HAP-1 (cell line): ENCODE measurements at regions not wholly inside any gene's neighbourhood (a gene's known extent, or its start where the extent isn't known, plus 50 kb on each side); places are given as distances from the start of the nearest gene placed in this dataset.
"Not testable (repeated sequence)": the region's sequence is repeated elsewhere in the genome, so short reads cannot be mapped to it uniquely, and the experiment has no call there.

ENCODE experiments used
- DNase-seq, 2 experiments: peaks; one replicate each; pipeline ENCODE4 v3.0.0-alpha.2; 2016 to 2020; ENCODE audit warnings: low spot score in 2 of 2
- H3K27me3 ChIP-seq: fragments of 250-450 bp; sonication (Bioruptor Pico); 2 replicates; pipeline ENCODE4 v1.5.1; 2020; ENCODE audit warnings: low read depth, mild to moderate bottlenecking, moderate library complexity
- H3K36me3 ChIP-seq: fragments of 250-450 bp; sonication (Bioruptor Pico); replicated peaks from 2 replicates; pipeline ENCODE4 v1.5.1; 2020; ENCODE audit warnings: mild to moderate bottlenecking
- H3K4me1 ChIP-seq: fragments of 250-450 bp; sonication (Bioruptor Pico); 2 replicates; pipeline ENCODE4 v1.5.1; 2020; ENCODE audit warnings: mild to moderate bottlenecking
- H3K4me3 ChIP-seq: fragments of 250-450 bp; sonication (Bioruptor Pico); 2 replicates; pipeline ENCODE4 v1.5.1; 2020; ENCODE audit warnings: mild to moderate bottlenecking, moderate library complexity
- H3K9me3 ChIP-seq: fragments of 250-450 bp; sonication (Bioruptor Pico); 2 replicates; pipeline ENCODE4 v1.5.1; 2020; ENCODE audit warnings: mild to moderate bottlenecking, moderate library complexity
- in situ Hi-C: fragments of 300-500 bp; cut with MboI; formaldehyde crosslinking; loops from 3 replicates; pipeline ENCODE4 v1.14.3; 2020; ENCODE audit warnings: low sequenced_read_pairs, inconsistent platforms, mixed read lengths

- no peaks in the 10 kb centered on the region for H3K27me3 ChIP-seq
- no peaks in the 10 kb centered on the region for H3K36me3 ChIP-seq
- DNase-seq = no peak
- peaks cover 72% of the 10 kb centered on the region for H3K9me3 ChIP-seq
- no peak overlapping the region for H3K4me3 ChIP-seq
- H3K4me1 ChIP-seq = no peaks in the 10 kb centered on the region
- in situ Hi-C loops = no loop called here
Measured at GRCh38 chr21:7947422-7947821, 2574.0 kb upstream of the TPTE start.

- H3K4me1 ChIP-seq, in situ Hi-C loops, H3K4me3 ChIP-seq: not testable (repeated sequence)
Measured at GRCh38 chr21:7948727-7949126, 2572.7 kb upstream of the TPTE start.

GRCh38 chr21:7949882-7950281, 2571.5 kb upstream of the TPTE start:
- H3K4me1 ChIP-seq, H3K4me3 ChIP-seq, DNase-seq, H3K27me3 ChIP-seq, in situ Hi-C loops, H3K36me3 ChIP-seq: not testable (repeated sequence)
- H3K9me3 ChIP-seq = peaks cover 74% of the 10 kb centered on the region

More at GRCh38 chr21:7948727-7949126, 2572.7 kb upstream of the TPTE start:
- H3K9me3 ChIP-seq = peaks cover 76% of the 10 kb centered on the region
- H3K36me3 ChIP-seq, H3K27me3 ChIP-seq, DNase-seq: not testable (repeated sequence)

- peaks cover 75% of the 10 kb centered on the region for H3K9me3 ChIP-seq
- no peaks in the 10 kb centered on the region for H3K27me3 ChIP-seq
- no peaks in the 10 kb centered on the region for H3K4me1 ChIP-seq
- in situ Hi-C loops = no loop called here
- H3K4me3 ChIP-seq = no peak overlapping the region
- no peak for DNase-seq
- no peaks in the 10 kb centered on the region for H3K36me3 ChIP-seq
Measured at GRCh38 chr21:7951854-7952519, 2569.4 kb upstream of the TPTE start.

GRCh38 chr21:7952648-7953047, 2568.7 kb upstream of the TPTE start:
- Histone ChIP-seq H3K4me3 (no peak overlapping the region), H3K27me3 (no peaks in the 10 kb centered on the region), H3K36me3 (no peaks in the 10 kb centered on the region), H3K9me3 (peaks cover 69% of the 10 kb centered on the region), H3K4me1 (no peaks in the 10 kb centered on the region)
- in situ Hi-C loops = no loop called here
- no peak for DNase-seq

GRCh38 chr21:7953058-7953457, 2568.3 kb upstream of the TPTE start:
- Histone ChIP-seq H3K4me3 (no peak overlapping the region), H3K36me3 (no peaks in the 10 kb centered on the region), H3K9me3 (peaks cover 69% of the 10 kb centered on the region), H3K4me1 (no peaks in the 10 kb centered on the region), H3K27me3 (no peaks in the 10 kb centered on the region)
- in situ Hi-C loops = no loop called here
- no peak for DNase-seq

GRCh38 chr21:7955358-7956073, 2565.9 kb upstream of the TPTE start:
- H3K4me1 ChIP-seq, DNase-seq, H3K4me3 ChIP-seq, H3K36me3 ChIP-seq, H3K27me3 ChIP-seq, in situ Hi-C loops: not testable (repeated sequence)
- H3K9me3 ChIP-seq = peaks cover 50% of the 10 kb centered on the region

- in situ Hi-C loops, DNase-seq, H3K36me3 ChIP-seq, H3K4me3 ChIP-seq, H3K27me3 ChIP-seq, H3K4me1 ChIP-seq: not testable (repeated sequence)
- peaks cover 45% of the 10 kb centered on the region for H3K9me3 ChIP-seq
Measured at GRCh38 chr21:7956074-7956452, 2565.3 kb upstream of the TPTE start.

GRCh38 chr21:7956998-7957712, 2564.2 kb upstream of the TPTE start:
- H3K27me3 ChIP-seq, H3K36me3 ChIP-seq, H3K4me1 ChIP-seq, in situ Hi-C loops, H3K4me3 ChIP-seq, DNase-seq: not testable (repeated sequence)
- H3K9me3 ChIP-seq = peaks cover 38% of the 10 kb centered on the region

GRCh38 chr21:7957713-7958064, 2563.7 kb upstream of the TPTE start:
- Histone ChIP-seq H3K4me3 (no peak overlapping the region), H3K36me3 (no peaks in the 10 kb centered on the region), H3K27me3 (no peaks in the 10 kb centered on the region), H3K4me1 (no peaks in the 10 kb centered on the region), H3K9me3 (peaks cover 33% of the 10 kb centered on the region)
- DNase-seq = no peak
- in situ Hi-C loops = no loop called here
